GM12875 (cell line): ENCODE measurements at regions not wholly inside any gene's neighbourhood (a gene's known extent, or its start where the extent isn't known, plus 50 kb on each side); places are given as distances from the start of the nearest gene placed in this dataset.

Experiments
- H3K4me3 ChIP-seq: one replicate; pipeline ENCODE4 v1.5.1; 2011; ENCODE audit warnings: low read depth, low read length, control low read depth
- CTCF ChIP-seq: IDR thresholded peaks from 2 replicates; pipeline ENCODE4 v1.5.1; 2011; ENCODE audit warnings: low read depth, mild to moderate bottlenecking, control low read depth, inconsistent platforms, low read length, moderate library complexity, borderline replicate concordance; ENCODE audit not compliant: insufficient read depth

GRCh38 chr3:31370681-31371080 lies 162.0 kb upstream of the STT3B start:
- no peak overlapping the region for H3K4me3 ChIP-seq
- no peak for TF ChIP-seq CTCF

GRCh38 chr3:31371484-31372177 lies 161.1 kb upstream of the STT3B start:
- TF ChIP-seq CTCF = no peak

GRCh38 chr3:31373681-31374080 lies 159.0 kb upstream of the STT3B start:
- H3K4me3 ChIP-seq = no peak overlapping the region
- TF ChIP-seq CTCF = no peak

More at GRCh38 chr3:31371484-31372177, 161.1 kb upstream of the STT3B start:
- no peak overlapping the region for H3K4me3 ChIP-seq

- no peak overlapping the region for H3K4me3 ChIP-seq
- TF ChIP-seq CTCF = no peak
These were observed 155.6 kb upstream of the STT3B start for GRCh38 chr3:31377045-31377642.

- H3K4me3 ChIP-seq = no peak overlapping the region
- TF ChIP-seq CTCF = no peak
These were observed 154.5 kb upstream of the STT3B start for GRCh38 chr3:31378231-31378630.

GRCh38 chr3:31379598-31379997 lies 153.1 kb upstream of the STT3B start:
- no peak overlapping the region for H3K4me3 ChIP-seq
- no peak for TF ChIP-seq CTCF

- H3K4me3 ChIP-seq = no peak overlapping the region
- TF ChIP-seq CTCF = no peak
These were observed 149.9 kb upstream of the STT3B start for GRCh38 chr3:31382856-31383255.
